HG03025 (cell line): ENCODE measurements at regions not wholly inside any gene's neighbourhood (a gene's known extent, or its start where the extent isn't known, plus 50 kb on each side); places are given as distances from the start of the nearest gene placed in this dataset.

ENCODE experiments used
- ATAC-seq: cut with Tn5 transposase; IDR thresholded peaks from one replicate; pipeline ENCODE4 v1.9.1; 2021; ENCODE audit warnings: mild to moderate bottlenecking, moderate library complexity; ENCODE audit not compliant: unreplicated experiment, low FRiP score

- no peak for ATAC-seq
These were observed 321.1 kb downstream of the SATB2 start for GRCh38 chr2:199136681-199137080.

DNA sequence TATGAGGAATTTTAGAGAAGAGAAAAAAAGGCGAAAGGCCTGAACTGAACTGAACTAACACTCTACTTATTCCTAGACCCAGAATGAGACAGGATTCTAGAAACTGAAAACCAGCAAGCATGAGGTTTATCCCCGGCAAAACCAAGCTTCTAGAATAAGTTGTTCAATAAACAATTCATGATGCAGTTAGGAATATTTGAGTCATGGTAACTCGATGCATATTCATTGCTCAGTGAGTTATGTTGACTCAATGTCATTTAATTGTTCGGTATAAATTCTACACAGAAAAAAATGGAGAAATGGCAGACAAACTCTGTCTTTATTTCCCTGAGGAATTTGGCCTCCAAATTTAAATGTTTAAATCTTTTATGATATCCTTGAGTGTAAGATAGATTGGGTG, 321.5 kb downstream of the SATB2 start:
- ATAC-seq = no peak

- no peak for ATAC-seq
These were observed 325.9 kb downstream of the SATB2 start for GRCh38 chr2:199131876-199132275.

- no peak for ATAC-seq
These were observed 326.5 kb downstream of the SATB2 start for GRCh38 chr2:199131136-199131655.

- ATAC-seq = no peak
These were observed 327.2 kb downstream of the SATB2 start for GRCh38 chr2:199130501-199130900.

GRCh38 chr2:199128476-199129229, 329.1 kb downstream of the SATB2 start:
- ATAC-seq = no peak

- no peak for ATAC-seq
These were observed 337.9 kb downstream of the SATB2 start for GRCh38 chr2:199119796-199120195.

GRCh38 chr2:199118673-199119112, 339.0 kb downstream of the SATB2 start:
- no peak for ATAC-seq

DNA sequence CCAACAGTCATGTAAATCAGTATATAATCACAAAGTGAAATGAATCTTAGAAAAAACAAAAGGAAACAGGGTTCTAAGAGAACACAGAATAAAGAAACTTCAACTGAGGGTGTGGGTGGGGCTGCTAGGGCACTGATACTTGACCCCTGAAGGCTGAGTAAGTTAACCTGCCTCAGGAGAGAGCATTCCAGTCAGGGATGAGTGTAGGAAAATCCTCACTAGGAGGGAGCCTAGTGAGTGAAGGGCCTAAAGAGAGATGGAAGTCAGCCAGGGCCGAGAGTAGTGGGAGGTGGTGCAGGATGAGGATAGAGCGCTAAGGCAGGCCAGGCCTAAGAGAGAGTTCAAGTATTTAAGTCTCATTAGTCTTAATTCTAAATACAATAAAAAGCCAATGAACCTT, 342.6 kb downstream of the SATB2 start:
- ATAC-seq = no peak

GRCh38 chr2:199113111-199113510, 344.6 kb downstream of the SATB2 start:
- no peak for ATAC-seq

- ATAC-seq = no peak
These were observed 346.3 kb downstream of the SATB2 start for GRCh38 chr2:199111458-199111857.

GRCh38 chr2:199108056-199108455, 349.7 kb downstream of the SATB2 start:
- no peak for ATAC-seq

DNA sequence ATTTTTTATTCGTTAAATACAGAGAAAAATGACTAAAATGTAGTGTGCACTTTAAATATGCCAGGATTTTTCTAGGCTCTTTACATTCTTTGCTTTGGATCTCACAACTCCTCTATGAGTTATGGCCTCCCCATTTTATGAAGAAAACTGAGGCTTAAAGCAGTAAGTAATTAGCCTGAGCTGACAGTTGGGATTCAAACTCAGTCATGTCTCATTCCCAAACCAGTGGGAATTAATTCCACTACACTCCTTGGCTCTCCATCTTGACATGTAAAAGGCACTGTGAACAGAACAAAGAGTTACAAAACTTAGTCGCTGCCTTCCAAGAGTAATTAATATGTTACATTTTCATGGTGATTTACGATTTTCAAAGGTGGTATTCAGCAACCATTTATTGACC, 351.9 kb downstream of the SATB2 start:
- ATAC-seq = no peak

- no peak for ATAC-seq
These were observed 356.3 kb downstream of the SATB2 start for GRCh38 chr2:199101487-199101886.

DNA sequence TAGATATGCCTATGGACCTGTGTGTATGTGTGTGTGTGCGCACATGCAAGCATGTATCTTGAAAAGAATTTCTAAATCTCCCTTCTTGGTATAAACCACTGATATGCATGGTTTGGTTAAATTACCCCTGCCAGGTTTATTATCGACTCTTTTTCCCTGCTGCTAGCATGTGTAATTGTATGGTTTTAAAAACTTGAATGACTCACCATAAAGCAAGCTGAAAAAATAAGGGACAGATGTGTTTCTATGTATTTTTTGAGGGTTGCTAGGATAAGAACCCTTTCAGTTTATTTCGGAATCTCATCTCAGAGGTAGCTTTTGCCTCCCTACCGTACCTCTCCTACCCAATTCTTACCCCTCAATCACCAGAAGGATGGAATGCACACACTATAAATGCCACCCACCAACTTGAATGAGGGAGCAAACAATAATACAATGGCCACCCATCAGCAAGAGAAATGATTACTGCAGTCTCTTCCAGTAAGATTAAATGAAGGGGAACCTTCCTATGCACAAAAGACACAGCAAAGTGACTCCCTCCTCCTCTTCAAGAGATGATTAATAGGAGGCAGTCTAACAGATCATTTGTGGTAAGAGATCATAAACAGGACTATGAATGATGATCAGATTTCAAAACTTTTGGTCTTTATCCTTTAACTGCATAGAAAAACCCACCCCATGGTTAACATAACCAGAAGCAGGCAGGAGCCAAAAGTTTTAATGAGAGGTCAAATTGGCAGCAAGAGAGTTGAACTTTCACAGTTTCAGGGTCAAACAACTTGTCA, 357.2 kb downstream of the SATB2 start:
- ATAC-seq = no peak

- no peak for ATAC-seq
These were observed 365.3 kb downstream of the SATB2 start for GRCh38 chr2:199092419-199092818.

DNA sequence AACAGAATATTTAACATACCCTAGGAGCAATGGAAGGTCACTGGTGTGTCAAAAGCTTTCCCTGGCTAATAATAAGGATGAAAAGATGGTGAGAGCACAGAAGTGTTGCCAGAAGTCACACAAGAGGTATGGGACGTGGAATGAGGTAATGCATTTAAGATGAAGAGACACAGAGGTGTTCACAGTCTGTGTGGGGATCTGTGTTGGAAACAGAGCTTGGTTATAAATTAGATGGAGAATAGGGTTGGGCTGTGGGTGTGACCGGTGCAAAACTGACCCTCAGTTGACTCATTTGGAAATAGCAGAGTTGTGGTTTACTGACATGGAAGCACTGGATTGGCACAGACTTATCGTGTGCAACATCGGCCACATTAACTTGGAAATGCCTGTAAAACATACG, 372.5 kb downstream of the SATB2 start:
- no peak for ATAC-seq

DNA sequence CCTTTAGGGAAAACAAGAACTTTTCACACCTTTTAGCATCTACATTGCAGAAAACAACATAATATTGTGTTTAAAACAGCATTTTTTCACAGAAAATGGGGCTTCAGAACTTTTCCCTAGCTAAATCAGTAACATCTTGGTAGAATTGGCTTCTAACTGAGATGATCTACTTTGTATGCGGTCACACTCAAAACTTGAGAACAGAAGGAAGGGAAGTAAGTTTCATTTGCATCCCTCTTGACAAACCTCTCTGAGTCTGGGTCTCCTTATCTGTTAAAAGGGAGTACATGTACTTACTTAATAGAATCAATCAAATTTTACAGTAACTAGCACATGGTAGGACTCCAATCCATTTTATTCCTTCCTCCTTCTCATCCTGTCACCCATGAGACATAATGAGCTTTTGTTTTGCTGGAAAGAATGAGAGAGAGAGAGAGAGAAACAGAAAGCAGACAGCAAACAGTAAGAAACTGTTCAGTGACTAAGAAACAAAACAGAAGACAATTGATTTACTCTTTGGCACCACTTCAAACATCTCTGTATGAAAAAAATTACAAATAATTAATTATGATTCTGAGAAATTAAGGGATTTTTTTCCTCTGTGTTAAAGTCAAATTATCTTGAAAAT, 387.3 kb downstream of the SATB2 start:
- ATAC-seq = no peak

DNA sequence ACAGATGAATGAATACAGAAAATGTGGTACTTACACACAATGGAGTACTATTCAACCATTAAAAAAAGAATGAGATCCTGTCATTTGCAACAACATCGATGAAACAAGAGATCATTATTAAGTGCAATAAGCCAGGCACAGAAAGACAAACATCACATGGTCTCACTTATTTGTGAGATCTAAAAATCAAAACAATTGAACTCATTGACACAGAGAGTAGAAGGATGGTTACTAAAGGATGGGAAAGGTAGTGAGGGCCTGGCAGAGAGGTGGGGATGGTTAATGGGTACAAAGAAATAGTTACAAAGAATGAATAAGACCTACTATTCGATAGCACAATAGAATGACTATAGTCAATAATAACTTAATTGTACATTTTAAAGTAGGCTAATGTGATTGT, 393.5 kb downstream of the SATB2 start:
- no peak for ATAC-seq

GRCh38 chr2:199057936-199058335, 399.8 kb downstream of the SATB2 start:
- ATAC-seq = no peak

GRCh38 chr2:199055336-199055735, 402.4 kb downstream of the SATB2 start:
- ATAC-seq = no peak
